Liver (tissue), 8 donors: ENCODE measurements at regions not wholly inside any gene's neighbourhood (a gene's known extent, or its start where the extent isn't known, plus 50 kb on each side); places are given as distances from the start of the nearest gene placed in this dataset.

Source experiments
- DNase-seq: peaks from one replicate; pipeline ENCODE4 v3.0.0-alpha.2; 2017; ENCODE audit warnings: low spot score
- H3K27ac ChIP-seq, 2 donors: one replicate each; pipeline ENCODE4 v1.7.0; 2013; ENCODE audit warnings: inconsistent platforms in 2 of 2, low read length in 2 of 2, control low read depth in 1 of 2, low read depth in 1 of 2, mild to moderate bottlenecking in 1 of 2
- H3K27me3 ChIP-seq, 4 donors: one replicate each; pipeline versions ENCODE4 v1.6.1 to v1.7.0; 2013; ENCODE audit warnings: low read length in 3 of 4, inconsistent platforms in 1 of 4, mild to moderate bottlenecking in 1 of 4, moderate library complexity in 1 of 4; ENCODE audit not compliant: control insufficient read depth in 4 of 4, insufficient read depth in 4 of 4
- H3K36me3 ChIP-seq, 4 donors: one replicate each; pipeline versions ENCODE4 v1.6.1 to v1.7.0; 2013; ENCODE audit warnings: low read length in 3 of 4, mild to moderate bottlenecking in 3 of 4, low read depth in 1 of 4, moderate library complexity in 1 of 4; ENCODE audit not compliant: control insufficient read depth in 4 of 4, insufficient read depth in 3 of 4
- H3K4me1 ChIP-seq, 4 donors: one replicate each; pipeline versions ENCODE4 v1.6.1 to v1.7.0; 2013; ENCODE audit warnings: low read length in 3 of 4, mild to moderate bottlenecking in 3 of 4, moderate library complexity in 1 of 4; ENCODE audit not compliant: control insufficient read depth in 4 of 4, insufficient read depth in 4 of 4
- H3K4me3 ChIP-seq, 3 donors: one replicate each; pipeline versions ENCODE4 v1.6.1 to v1.7.0; 2013; ENCODE audit warnings: low read length in 3 of 3, control low read depth in 1 of 3, low read depth in 1 of 3, mild to moderate bottlenecking in 1 of 3
- H3K9ac ChIP-seq, 2 donors: one replicate each; pipeline ENCODE4 v1.7.0; 2013; ENCODE audit warnings: low read length in 2 of 2, mild to moderate bottlenecking in 2 of 2, moderate library complexity in 2 of 2, control low read depth in 1 of 2, low read depth in 1 of 2
- H3K9me3 ChIP-seq, 4 donors: one replicate each; pipeline versions ENCODE4 v1.6.1 to v1.7.0; 2013; ENCODE audit warnings: low read length in 3 of 4; ENCODE audit not compliant: control insufficient read depth in 4 of 4
- ATF3 ChIP-seq: IDR thresholded peaks from 2 replicates; pipeline ENCODE4 v1.6.1; 2016; ENCODE audit warnings: antibody characterized with exemption
- CTCF ChIP-seq: fragments of 150-350 bp; IDR thresholded peaks from 2 replicates; pipeline ENCODE4 v1.5.1; 2017; ENCODE audit warnings: improper control_type of control experiment, low read depth, low read length; ENCODE audit not compliant: missing input control
- EGR1 ChIP-seq, 2 donors: IDR thresholded peaks; 2 replicates each; pipeline ENCODE4 v1.6.1; 2016 to 2018; ENCODE audit warnings: antibody characterized with exemption in 2 of 2, low read depth in 2 of 2
- FOXA1 ChIP-seq: IDR thresholded peaks from 2 replicates; pipeline ENCODE4 v1.6.1; 2016; ENCODE audit warnings: antibody characterized with exemption
- FOXA2 ChIP-seq: IDR thresholded peaks from 2 replicates; pipeline ENCODE4 v1.6.1; 2016; ENCODE audit warnings: antibody characterized with exemption
- GABPA ChIP-seq, 2 donors: IDR thresholded peaks in 1 of 2; conservative IDR thresholded peaks in 1 of 2; 2 replicates each; pipeline ENCODE4 v1.6.1; 2016; ENCODE audit warnings: antibody characterized with exemption in 2 of 2, mild to moderate bottlenecking in 1 of 2, moderate library complexity in 1 of 2
- HNF4A ChIP-seq, 2 donors: conservative IDR thresholded peaks; 2 replicates each; pipeline ENCODE4 v1.6.1; 2016; ENCODE audit warnings: antibody characterized with exemption in 2 of 2, mild to moderate bottlenecking in 2 of 2
- HNF4G ChIP-seq: IDR thresholded peaks from 2 replicates; pipeline ENCODE4 v1.6.1; 2016; ENCODE audit warnings: antibody characterized with exemption
- JUND ChIP-seq, 2 donors: IDR thresholded peaks; 2 replicates each; pipeline ENCODE4 v1.6.1; 2016; ENCODE audit warnings: antibody characterized with exemption in 2 of 2
- NR2F2 ChIP-seq: IDR thresholded peaks from 2 replicates; pipeline ENCODE4 v1.6.1; 2016; ENCODE audit warnings: antibody characterized with exemption
- RAD21 ChIP-seq, 2 donors: IDR thresholded peaks; 2 replicates each; pipeline ENCODE4 v1.6.1; 2016; ENCODE audit warnings: antibody characterized with exemption in 2 of 2, mild to moderate bottlenecking in 2 of 2
- RXRA ChIP-seq, 2 donors: IDR thresholded peaks; 2 replicates each; pipeline ENCODE4 v1.6.1; 2017 to 2018; ENCODE audit warnings: antibody characterized with exemption in 2 of 2, mild to moderate bottlenecking in 1 of 2
- SP1 ChIP-seq: IDR thresholded peaks from 2 replicates; pipeline ENCODE4 v1.6.1; 2018; ENCODE audit warnings: antibody characterized with exemption, mild to moderate bottlenecking
- ZBTB33 ChIP-seq: IDR thresholded peaks from 2 replicates; pipeline ENCODE4 v1.6.1; 2016; ENCODE audit warnings: antibody characterized with exemption
- WGBS: extraction: QIAGEN DNeasy Blood & Tissue Kit; methylation state at CpG from one replicate; pipeline ENCODE4 v1.1.7; 2013; 5-methylcytosine and 5-hydroxymethylcytosine counted together
- TF ChIP-seq, protein P1 (sequence below): IDR thresholded peaks from 2 replicates; pipeline ENCODE4 v1.6.1; 2016; ENCODE audit warnings: antibody characterized with exemption
- TF ChIP-seq, protein P2 (sequence below): IDR thresholded peaks from 2 replicates; pipeline ENCODE4 v1.6.1; 2016; ENCODE audit warnings: antibody characterized with exemption, mild to moderate bottlenecking
- donor health status: healthy.
- donor health status: healthy.
- donor health status: healthy.
- donor health status: healthy.
- donor health status: healthy.

- no peak for DNase-seq
- no peaks in the 10 kb centered on the region for H3K4me1 ChIP-seq
- TF ChIP-seq NR2F2, result no peak
- TF ChIP-seq, protein P1, sequence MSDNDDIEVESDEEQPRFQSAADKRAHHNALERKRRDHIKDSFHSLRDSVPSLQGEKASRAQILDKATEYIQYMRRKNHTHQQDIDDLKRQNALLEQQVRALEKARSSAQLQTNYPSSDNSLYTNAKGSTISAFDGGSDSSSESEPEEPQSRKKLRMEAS, result no peak
- no peak for TF ChIP-seq RAD21 (IDR thresholded peaks at IDR 0.05)
- no peak for TF ChIP-seq FOXA1
- TF ChIP-seq EGR1 (IDR thresholded peaks at IDR 0.05; ENCODE audit: low read depth in 2 of 2), result no peak
- TF ChIP-seq HNF4A (conservative IDR thresholded peaks at IDR 0.05), result no peak
- TF ChIP-seq SP1, result no peak
- no peak for TF ChIP-seq HNF4G
- TF ChIP-seq ATF3, result no peak
- TF ChIP-seq GABPA (IDR thresholded peaks at IDR 0.05 in 1 of 2, conservative IDR thresholded peaks at IDR 0.05 in 1 of 2), result no peak
- TF ChIP-seq JUND (IDR thresholded peaks at IDR 0.05), result no peak
- TF ChIP-seq, protein P2, sequence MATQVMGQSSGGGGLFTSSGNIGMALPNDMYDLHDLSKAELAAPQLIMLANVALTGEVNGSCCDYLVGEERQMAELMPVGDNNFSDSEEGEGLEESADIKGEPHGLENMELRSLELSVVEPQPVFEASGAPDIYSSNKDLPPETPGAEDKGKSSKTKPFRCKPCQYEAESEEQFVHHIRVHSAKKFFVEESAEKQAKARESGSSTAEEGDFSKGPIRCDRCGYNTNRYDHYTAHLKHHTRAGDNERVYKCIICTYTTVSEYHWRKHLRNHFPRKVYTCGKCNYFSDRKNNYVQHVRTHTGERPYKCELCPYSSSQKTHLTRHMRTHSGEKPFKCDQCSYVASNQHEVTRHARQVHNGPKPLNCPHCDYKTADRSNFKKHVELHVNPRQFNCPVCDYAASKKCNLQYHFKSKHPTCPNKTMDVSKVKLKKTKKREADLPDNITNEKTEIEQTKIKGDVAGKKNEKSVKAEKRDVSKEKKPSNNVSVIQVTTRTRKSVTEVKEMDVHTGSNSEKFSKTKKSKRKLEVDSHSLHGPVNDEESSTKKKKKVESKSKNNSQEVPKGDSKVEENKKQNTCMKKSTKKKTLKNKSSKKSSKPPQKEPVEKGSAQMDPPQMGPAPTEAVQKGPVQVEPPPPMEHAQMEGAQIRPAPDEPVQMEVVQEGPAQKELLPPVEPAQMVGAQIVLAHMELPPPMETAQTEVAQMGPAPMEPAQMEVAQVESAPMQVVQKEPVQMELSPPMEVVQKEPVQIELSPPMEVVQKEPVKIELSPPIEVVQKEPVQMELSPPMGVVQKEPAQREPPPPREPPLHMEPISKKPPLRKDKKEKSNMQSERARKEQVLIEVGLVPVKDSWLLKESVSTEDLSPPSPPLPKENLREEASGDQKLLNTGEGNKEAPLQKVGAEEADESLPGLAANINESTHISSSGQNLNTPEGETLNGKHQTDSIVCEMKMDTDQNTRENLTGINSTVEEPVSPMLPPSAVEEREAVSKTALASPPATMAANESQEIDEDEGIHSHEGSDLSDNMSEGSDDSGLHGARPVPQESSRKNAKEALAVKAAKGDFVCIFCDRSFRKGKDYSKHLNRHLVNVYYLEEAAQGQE, result no peak
- no peak for TF ChIP-seq RXRA (IDR thresholded peaks at IDR 0.05)
- TF ChIP-seq ZBTB33, result no peak
- TF ChIP-seq CTCF, result no peak
- 51% methylated on average over 5 of the region's 5 CpGs for WGBS
- no peaks in the 10 kb centered on the region for H3K9me3 ChIP-seq
- no peak overlapping the region for H3K9ac ChIP-seq
- H3K4me3 ChIP-seq, result no peak overlapping the region
- H3K27me3 ChIP-seq, result peaks cover 0 to 5% (median 0%) of the 10 kb centered on the region in 4 donors
- no peak overlapping the region for H3K27ac ChIP-seq
- no peaks in the 10 kb centered on the region for H3K36me3 ChIP-seq
Measured at GRCh38 chr19:28838909-28839308, 374.0 kb downstream of the UQCRFS1 start.

DNA sequence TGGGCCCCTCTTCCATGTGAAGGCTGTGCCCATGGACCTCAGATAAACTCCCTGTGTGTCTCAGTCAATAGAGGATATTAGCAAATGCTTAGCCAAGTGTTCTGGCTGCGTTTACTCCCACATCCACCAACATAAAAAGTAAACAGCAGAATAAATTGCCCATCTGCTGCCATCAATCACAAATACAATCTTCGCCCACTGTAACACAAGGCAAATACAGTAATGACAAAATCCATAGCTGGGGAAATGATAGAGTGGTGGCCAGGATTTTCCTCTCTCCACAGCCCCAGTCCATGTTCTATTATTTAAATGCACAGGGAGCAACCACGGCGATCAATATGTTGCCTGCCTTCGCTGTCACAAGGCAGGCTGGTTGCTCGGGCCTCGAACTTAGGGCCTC lies 376.5 kb downstream of the UQCRFS1 start:
- Histone ChIP-seq H3K27me3 (peaks cover 0 to 2% (median 0%) of the 10 kb centered on the region in 4 donors), H3K4me1 (no peaks in the 10 kb centered on the region), H3K27ac (no peak overlapping the region), H3K36me3 (no peaks in the 10 kb centered on the region), H3K9ac (no peak overlapping the region), H3K4me3 (no peak overlapping the region), H3K9me3 (no peaks in the 10 kb centered on the region)
- no peak for DNase-seq
- 77% methylated on average over 7 of the region's 7 CpGs for WGBS
- TF ChIP-seq NR2F2 (no peak), JUND (IDR thresholded peaks at IDR 0.05) (no peak), RAD21 (IDR thresholded peaks at IDR 0.05) (no peak), CTCF (no peak), FOXA1 (no peak), FOXA2 (no peak), SP1 (no peak), RXRA (IDR thresholded peaks at IDR 0.05) (no peak), EGR1 (IDR thresholded peaks at IDR 0.05; ENCODE audit: low read depth in 2 of 2) (no peak), ATF3 (no peak)
- TF ChIP-seq, protein P2, result no peak
- TF ChIP-seq, protein P1, result no peak
